HCT116 (cell line): ENCODE measurements at regions not wholly inside any gene's neighbourhood (a gene's known extent, or its start where the extent isn't known, plus 50 kb on each side); places are given as distances from the start of the nearest gene placed in this dataset.
"Not testable (repeated sequence)": the region's sequence is repeated elsewhere in the genome, so short reads cannot be mapped to it uniquely, and the experiment has no call there.

Experiments used
- ATAC-seq: fragments of 200-7000 bp; cut with Tn5 transposase; 2 replicates; pipeline ENCODE4 v1.9.1; 2020; ENCODE audit warnings: mild to moderate bottlenecking, moderate library complexity
- BruUV-seq: library from RNA; stranded (reverse); fragments of 400-500 nt; replicated peaks from 2 replicates; lab custom pipeline; 2021; lab: Mats Ljungman, UMichigan
- CTCF ChIA-PET: fragments of 300-600 bp; sonication (Branson Sonifier 250); formaldehyde crosslinking; loops from one replicate; lab custom pipeline; 2021; ENCODE audit warnings: antibody characterized with exemption; lab: Charles Lee
- POLR2A ChIA-PET: fragments of 300-600, 350-600 bp; sonication (Branson Sonifier 250); formaldehyde crosslinking; loops from one replicate; lab custom pipeline; 2021; ENCODE audit warnings: antibody characterized with exemption; lab: Charles Lee
- RAD21 ChIA-PET, 2 experiments: fragments of 300-600 bp; sonication (Branson Sonifier 250); formaldehyde crosslinking; loops; one replicate each; lab custom pipeline; 2023; ENCODE audit warnings: low total read pairs in 2 of 2; ENCODE audit not compliant: uncharacterized antibody in 2 of 2, unreplicated experiment in 2 of 2, low non-redundant PET in 1 of 2; lab: Charles Lee
- DNase-seq: peaks from one replicate; pipeline ENCODE4 v3.0.0-alpha.2; 2010; ENCODE audit warnings: low read depth, low spot score
- H2AFZ ChIP-seq: fragments of 200-600 bp; shearing (Covaris generic), sonication (generic); 2 replicates; pipeline ENCODE4 v1.6.1; 2017; ENCODE audit warnings: low read depth, mixed run types, mixed read lengths, antibody characterized with exemption, low read length; ENCODE audit not compliant: poor library complexity, severe bottlenecking
- H3K27ac ChIP-seq: 2 replicates; pipeline ENCODE4 v1.5.1; 2012; ENCODE audit warnings: low read depth, low read length
- H3K27me3 ChIP-seq: fragments of 200-600 bp; sonication (generic); 2 replicates; pipeline ENCODE4 v1.6.1; 2016; ENCODE audit warnings: mixed run types, low read length, mixed read lengths; ENCODE audit not compliant: insufficient read depth
- H3K36me3 ChIP-seq, 2 experiments: fragments of 200-500 bp in 1 of 2; fragments of 200-600 bp in 1 of 2; sonication (Bioruptor generic) in 1 of 2; sonication (generic) in 1 of 2; 2 replicates each; pipeline versions ENCODE4 v1.5.1 to v1.6.1; 2014 to 2016; ENCODE audit warnings: low read length in 2 of 2, inconsistent platforms in 1 of 2, mixed read lengths in 1 of 2, mixed run types in 1 of 2; ENCODE audit not compliant: insufficient read depth in 2 of 2, control insufficient read depth in 1 of 2
- H3K4me1 ChIP-seq, 2 experiments: fragments of 200-600 bp in 1 of 2; sonication (generic) in 1 of 2; 2 replicates each; pipeline versions ENCODE4 v1.5.1 to v1.6.1; 2012 to 2017; ENCODE audit warnings: low read length in 2 of 2, inconsistent platforms in 1 of 2, mild to moderate bottlenecking in 1 of 2, mixed read lengths in 1 of 2, mixed run types in 1 of 2, moderate library complexity in 1 of 2; ENCODE audit not compliant: insufficient read depth in 2 of 2, control insufficient read depth in 1 of 2
- H3K4me2 ChIP-seq: fragments of 200-600 bp; sonication (generic); 2 replicates; pipeline ENCODE4 v1.6.1; 2017; ENCODE audit warnings: mixed run types, low read length, mixed read lengths
- H3K4me3 ChIP-seq, 2 experiments: fragments of 200-600 bp in 1 of 2; sonication (generic) in 1 of 2; replicated peaks in 1 of 2; 2 replicates each; pipeline ENCODE4 v1.5.1; 2011 to 2016; ENCODE audit warnings: low read length in 2 of 2, control low read depth in 1 of 2, low read depth in 1 of 2, mild to moderate bottlenecking in 1 of 2, mixed read lengths in 1 of 2, mixed run types in 1 of 2
- H3K79me2 ChIP-seq: fragments of 200-600 bp; sonication (generic); 2 replicates; pipeline ENCODE4 v1.6.1; 2017; ENCODE audit warnings: mild to moderate bottlenecking, mixed run types, low read length, moderate library complexity, mixed read lengths; ENCODE audit not compliant: insufficient read depth
- H3K9ac ChIP-seq: fragments of 200-600 bp; sonication (generic); 2 replicates; pipeline ENCODE4 v1.6.1; 2016; ENCODE audit warnings: low read length, mixed read lengths
- H3K9me2 ChIP-seq: fragments of 200-600 bp; sonication (generic), shearing (Covaris generic); 2 replicates; pipeline ENCODE4 v1.6.1; 2017; ENCODE audit warnings: mixed run types, mild to moderate bottlenecking, moderate library complexity; ENCODE audit not compliant: insufficient read depth
- H3K9me3 ChIP-seq, 2 experiments: fragments of 200-500 bp in 1 of 2; fragments of 200-600 bp in 1 of 2; sonication (Bioruptor generic) in 1 of 2; sonication (generic) in 1 of 2; 2 replicates each; pipeline ENCODE4 v1.6.1; 2014 to 2017; ENCODE audit warnings: low read length in 2 of 2, mixed read lengths in 2 of 2, inconsistent platforms in 1 of 2, low read depth in 1 of 2, mild to moderate bottlenecking in 1 of 2, mixed run types in 1 of 2, moderate library complexity in 1 of 2; ENCODE audit not compliant: control insufficient read depth in 1 of 2, insufficient read depth in 1 of 2
- H4K20me1 ChIP-seq: fragments of 200-600 bp; sonication (generic), shearing (Covaris generic); 2 replicates; pipeline ENCODE4 v1.6.1; 2017; ENCODE audit warnings: mixed run types, mild to moderate bottlenecking, moderate library complexity; ENCODE audit not compliant: insufficient read depth
- CEBPB ChIP-seq: IDR thresholded peaks from 2 replicates; pipeline ENCODE4 v1.6.1; 2012; ENCODE audit warnings: low read depth
- CTCF ChIP-seq, 3 experiments: fragments of 200-600 bp in 1 of 3; sonication (generic) in 1 of 3; IDR thresholded peaks in 2 of 3; conservative IDR thresholded peaks in 1 of 3; 2 replicates each; pipeline ENCODE4 v1.5.1; 2012 to 2017; ENCODE audit warnings: low read depth in 2 of 3, low read length in 2 of 3, antibody characterized with exemption in 1 of 3, borderline replicate concordance in 1 of 3, control low read depth in 1 of 3, mild to moderate bottlenecking in 1 of 3, mixed read lengths in 1 of 3, mixed run types in 1 of 3, moderate library complexity in 1 of 3; ENCODE audit not compliant: insufficient read depth in 1 of 3
- FOSL1 ChIP-seq: IDR thresholded peaks from 2 replicates; pipeline ENCODE4 v1.6.1; 2012; ENCODE audit warnings: low read depth
- JUND ChIP-seq: IDR thresholded peaks from 2 replicates; pipeline ENCODE4 v1.6.1; 2012
- MAX ChIP-seq: IDR thresholded peaks from 2 replicates; pipeline ENCODE4 v1.6.1; 2012
- POLR2A ChIP-seq: IDR thresholded peaks from 2 replicates; pipeline ENCODE4 v1.7.0; 2011; ENCODE audit warnings: borderline replicate concordance; ENCODE audit not compliant: insufficient read depth, insufficient read length; ENCODE audit errors: extremely low read depth
- POLR2AphosphoS5 ChIP-seq: IDR thresholded peaks from 2 replicates; pipeline ENCODE4 v1.6.1; 2011; ENCODE audit warnings: mild to moderate bottlenecking, low read depth, low read length, moderate library complexity
- REST ChIP-seq: IDR thresholded peaks from 2 replicates; pipeline ENCODE4 v1.6.1; 2012; ENCODE audit warnings: low read depth
- TCF7L2 ChIP-seq: IDR thresholded peaks from 2 replicates; pipeline ENCODE4 v1.7.0; 2011; ENCODE audit warnings: borderline replicate concordance, inconsistent platforms; ENCODE audit not compliant: insufficient read depth, insufficient read length; ENCODE audit errors: extremely low read depth
- ZBTB33 ChIP-seq: IDR thresholded peaks from 2 replicates; pipeline ENCODE4 v1.6.1; 2011; ENCODE audit warnings: mild to moderate bottlenecking, low read length, moderate library complexity; ENCODE audit not compliant: insufficient replicate concordance; ENCODE audit errors: extremely low read depth
- ZFX ChIP-seq: fragments of 450-650 bp; IDR thresholded peaks from 2 replicates; pipeline ENCODE4 v1.6.1; 2017
- intact Hi-C: fragments of 100-400 bp; cut with micrococcal nuclease; formaldehyde crosslinking; loops from 2 replicates; pipeline ENCODE4 v1.10.0; 2022

GRCh38 chr4:85210353-85210752 lies 243.9 kb upstream of the WDFY3 start (continued):
- TF ChIP-seq REST (no peak), ZFX (no peak)

- H3K9ac ChIP-seq, BruUV-seq, H3K4me2 ChIP-seq, H3K27me3 ChIP-seq, RAD21 ChIA-PET, H3K27ac ChIP-seq, POLR2A ChIA-PET, CTCF ChIA-PET, DNase-seq, H3K9me3 ChIP-seq, H4K20me1 ChIP-seq, ATAC-seq, H3K4me3 ChIP-seq, intact Hi-C loops, H3K79me2 ChIP-seq, H2AFZ ChIP-seq, H3K4me1 ChIP-seq, H3K9me2 ChIP-seq, H3K36me3 ChIP-seq: not testable (repeated sequence)
Observed at GRCh38 chr4:85216571-85216970, 250.1 kb upstream of the WDFY3 start.

GRCh38 chr4:85218756-85219155 lies 252.3 kb upstream of the WDFY3 start:
- no peak overlapping the region for H3K4me2 ChIP-seq
- H4K20me1 ChIP-seq = no peaks in the 10 kb centered on the region
- H3K27ac ChIP-seq = no peak overlapping the region
- no peaks in the 10 kb centered on the region for H3K36me3 ChIP-seq
- no peak overlapping the region for H2AFZ ChIP-seq
- no peaks in the 10 kb centered on the region for H3K79me2 ChIP-seq
- ChIA-PET POLR2A (no interaction called here), CTCF (no interaction called here), RAD21 (no interaction called here)
- H3K27me3 ChIP-seq = no peaks in the 10 kb centered on the region
- H3K9me3 ChIP-seq = peaks cover 0 to 3% of the 10 kb centered on the region in 2 experiments; a peak in 1 of 4 replicates
- DNase-seq = no peak
- H3K9me2 ChIP-seq = no peaks in the 10 kb centered on the region
- H3K9ac ChIP-seq = no peak overlapping the region
- no peak overlapping the region for H3K4me3 ChIP-seq
- BruUV-seq = no TSS peak
- intact Hi-C loops = no loop called here
- H3K4me1 ChIP-seq = no peaks in the 10 kb centered on the region
- ATAC-seq = no peak
- TF ChIP-seq MAX = no peak
- no peak for TF ChIP-seq CTCF (IDR thresholded peaks at IDR 0.05 in 2 of 3, conservative IDR thresholded peaks at IDR 0.05 in 1 of 3; ENCODE audit: borderline replicate concordance in 1 of 3, insufficient read depth in 1 of 3, low read depth in 2 of 3, low read length in 2 of 3)
- no peak for TF ChIP-seq POLR2AphosphoS5
- TF ChIP-seq ZBTB33 = no peak
- TF ChIP-seq FOSL1 = no peak
- no peak for TF ChIP-seq TCF7L2
- no peak for TF ChIP-seq ZFX
- no peak for TF ChIP-seq CEBPB
- TF ChIP-seq POLR2A = no peak
- no peak for TF ChIP-seq JUND
